HepG2 (cell line): ENCODE measurements at regions not wholly inside any gene's neighbourhood (a gene's known extent, or its start where the extent isn't known, plus 50 kb on each side); places are given as distances from the start of the nearest gene placed in this dataset.

Experiments
- FOXM1 ChIP-seq: sonication (generic); formaldehyde crosslinking; IDR thresholded peaks from 2 replicates; pipeline ENCODE4 v1.5.0; 2020; ENCODE audit warnings: missing genetic modification reagents
- JUN ChIP-seq: sonication (generic); formaldehyde crosslinking; IDR thresholded peaks from 2 replicates; pipeline ENCODE4 v1.4.0; 2020; ENCODE audit warnings: mild to moderate bottlenecking, missing genetic modification reagents
- MAX ChIP-seq: IDR thresholded peaks from 2 replicates; pipeline ENCODE4 v1.6.1; 2012; ENCODE audit warnings: inconsistent platforms
- MTA3 ChIP-seq: sonication (generic); formaldehyde crosslinking; IDR thresholded peaks from 2 replicates; pipeline ENCODE4 v1.4.0; 2020; ENCODE audit warnings: missing genetic modification reagents
- POLR2A ChIP-seq, 2 experiments: IDR thresholded peaks; 2 replicates each; pipeline ENCODE4 v1.6.1; 2011; ENCODE audit warnings: low read depth in 2 of 2, low read length in 2 of 2, mild to moderate bottlenecking in 1 of 2, moderate library complexity in 1 of 2; ENCODE audit not compliant: insufficient read depth in 1 of 2
- UBTF ChIP-seq: sonication (generic); formaldehyde crosslinking; IDR thresholded peaks from 2 replicates; pipeline ENCODE4 v1.4.0; 2020; ENCODE audit warnings: mild to moderate bottlenecking, missing genetic modification reagents
- USF2 ChIP-seq, 2 experiments: sonication (generic) in 1 of 2; formaldehyde crosslinking in 1 of 2; IDR thresholded peaks; 2 replicates each; pipeline versions ENCODE4 v1.5.1 to v1.6.1; 2011 to 2020; ENCODE audit warnings: borderline replicate concordance in 1 of 2, low read depth in 1 of 2, low read length in 1 of 2, mild to moderate bottlenecking in 1 of 2, missing genetic modification reagents in 1 of 2, moderate library complexity in 1 of 2
- ZHX1 ChIP-seq: sonication (generic); formaldehyde crosslinking; IDR thresholded peaks from 2 replicates; pipeline ENCODE4 v1.8.1; 2022; ENCODE audit warnings: low read depth, mild to moderate bottlenecking, missing genetic modification reagents

- TF ChIP-seq FOXM1 (CRISPR knock-in tag) (no peak), MTA3 (no peak), MAX (no peak), UBTF (CRISPR knock-in tag) (no peak), JUN (no peak), POLR2A (IDR thresholded peaks at IDR 0.05; ENCODE audit: insufficient read depth in 1 of 2, low read depth in 2 of 2, low read length in 2 of 2) (no peak), ZHX1 (no peak), USF2 (IDR thresholded peaks at IDR 0.05; ENCODE audit: low read depth, low read length) (no peak), USF2 (CRISPR knock-in tag; IDR thresholded peaks at IDR 0.05; ENCODE audit: borderline replicate concordance) (no peak)
These were observed 203.4 kb downstream of the ANKRD50 start for GRCh38 chr4:124509151-124509550.
